ENCODE measurements at regions not wholly inside any gene's neighbourhood (a gene's known extent, or its start where the extent isn't known, plus 50 kb on each side); places are given as distances from the start of the nearest gene placed in this dataset.

GRCh38 chr4:155543126-155543765 is 123.4 kb upstream of the GUCY1A1 start:
- TF ChIP-seq CTCF (conservative IDR thresholded peaks at IDR 0.05; ENCODE audit: low read length) (no peak), EZH2phosphoT487 (IDR thresholded peaks at IDR 0.05; ENCODE audit: borderline replicate concordance, low read depth, low read length) (no peak)

All from OCI-LY7 (cell line).